ENCODE measurements at regions not wholly inside any gene's neighbourhood (a gene's known extent, or its start where the extent isn't known, plus 50 kb on each side); places are given as distances from the start of the nearest gene placed in this dataset.

GRCh38 chr2:71751590-71751989 is 298.2 kb downstream of the DYSF start:
- no peak for DNase-seq

- DNase-seq = no peak
Observed at GRCh38 chr2:71749671-71750101, 296.3 kb downstream of the DYSF start.

GRCh38 chr2:71748227-71748626 is 294.9 kb downstream of the DYSF start:
- DNase-seq = no peak

DNA sequence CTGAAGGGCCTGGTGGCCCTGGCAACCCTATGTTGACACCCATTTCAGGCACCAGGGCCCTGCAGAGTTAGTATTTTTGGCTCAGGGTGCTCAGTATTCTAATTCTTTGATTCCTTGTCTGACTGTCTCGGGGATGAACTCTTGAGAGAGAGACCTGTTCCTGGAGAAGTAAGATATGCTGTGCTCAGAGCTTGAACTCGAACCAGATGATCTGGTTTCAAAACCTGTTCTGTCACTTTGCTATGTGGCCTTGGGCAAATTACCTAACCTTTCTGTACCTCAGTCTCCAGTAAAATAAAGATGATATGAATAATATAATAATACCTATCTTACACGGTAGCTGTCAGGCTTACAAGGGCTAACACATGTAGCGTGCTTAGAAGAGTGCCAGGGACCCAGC is 294.2 kb downstream of the DYSF start:
- no peak for DNase-seq

- DNase-seq = no peak
Observed at GRCh38 chr2:71746946-71747501, 293.7 kb downstream of the DYSF start.

GRCh38 chr2:71744781-71745180 is 291.4 kb downstream of the DYSF start:
- no peak for DNase-seq

DNA sequence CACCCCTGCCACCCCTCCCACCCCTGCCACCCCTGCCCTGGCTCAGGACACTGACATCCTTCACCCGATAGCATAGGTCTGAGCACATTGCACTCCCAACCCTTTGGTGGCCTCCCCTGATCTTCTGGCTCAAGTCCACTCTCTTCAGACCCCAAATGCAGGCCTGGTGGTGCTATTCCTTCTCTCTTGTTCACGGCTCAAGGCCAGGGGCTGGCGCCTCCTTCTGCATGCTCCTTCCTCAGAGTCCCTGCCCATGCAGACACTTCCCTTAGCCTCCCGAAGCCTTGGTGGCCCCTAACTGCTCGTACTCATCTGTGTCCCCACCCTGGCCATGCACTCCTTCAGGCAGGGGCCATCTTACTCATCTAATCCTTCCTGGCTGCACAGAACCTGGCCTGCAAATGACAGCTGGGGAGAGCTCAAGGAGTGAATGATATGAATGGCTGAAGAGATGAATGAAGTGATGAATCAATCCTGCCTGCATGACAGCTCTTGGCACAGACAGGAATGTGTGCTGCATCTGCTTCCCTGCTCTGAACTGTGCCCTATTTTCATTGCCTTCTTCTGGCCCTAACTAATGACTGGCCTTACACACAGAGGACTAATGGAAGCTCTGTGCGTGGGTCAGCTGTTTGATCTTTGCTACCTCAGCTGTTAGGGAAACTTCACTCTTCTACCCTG is 290.8 kb downstream of the DYSF start:
- no peak for DNase-seq

- no peak for DNase-seq
Observed at GRCh38 chr2:71742953-71743601, 289.7 kb downstream of the DYSF start.

- DNase-seq = no peak
Observed at GRCh38 chr2:71736986-71737385, 283.6 kb downstream of the DYSF start.

GRCh38 chr2:71736091-71736861 is 282.9 kb downstream of the DYSF start:
- DNase-seq = no peak
